HG02610 (cell line): ENCODE measurements at regions not wholly inside any gene's neighbourhood (a gene's known extent, or its start where the extent isn't known, plus 50 kb on each side); places are given as distances from the start of the nearest gene placed in this dataset.
"Not testable (repeated sequence)": the region's sequence is repeated elsewhere in the genome, so short reads cannot be mapped to it uniquely, and the experiment has no call there.

Experiments used
- ATAC-seq: cut with Tn5 transposase; IDR thresholded peaks from one replicate; pipeline ENCODE4 v1.9.1; 2021; ENCODE audit warnings: mild to moderate bottlenecking, moderate library complexity; ENCODE audit not compliant: unreplicated experiment

DNA sequence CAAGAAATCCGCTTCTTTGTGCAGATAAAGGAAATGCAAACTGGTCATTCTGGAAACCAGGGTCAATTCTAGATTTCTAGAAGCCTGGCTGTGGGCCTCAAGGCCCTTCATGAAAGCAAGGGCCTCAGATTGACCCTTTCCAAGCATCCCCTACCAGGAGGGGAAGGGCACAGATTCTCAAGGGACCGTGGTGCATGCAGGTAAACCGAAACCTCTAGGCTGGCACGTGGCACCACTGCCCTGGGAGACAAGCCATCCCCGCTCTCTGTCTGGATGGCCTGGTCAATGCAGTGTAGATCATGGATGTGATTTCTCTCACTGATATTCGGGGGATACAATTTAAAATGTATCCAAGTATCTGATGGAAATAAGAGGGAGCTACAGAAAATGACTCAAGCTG lies 69.4 kb downstream of the TOMM20 start:
- ATAC-seq, result no peak

DNA sequence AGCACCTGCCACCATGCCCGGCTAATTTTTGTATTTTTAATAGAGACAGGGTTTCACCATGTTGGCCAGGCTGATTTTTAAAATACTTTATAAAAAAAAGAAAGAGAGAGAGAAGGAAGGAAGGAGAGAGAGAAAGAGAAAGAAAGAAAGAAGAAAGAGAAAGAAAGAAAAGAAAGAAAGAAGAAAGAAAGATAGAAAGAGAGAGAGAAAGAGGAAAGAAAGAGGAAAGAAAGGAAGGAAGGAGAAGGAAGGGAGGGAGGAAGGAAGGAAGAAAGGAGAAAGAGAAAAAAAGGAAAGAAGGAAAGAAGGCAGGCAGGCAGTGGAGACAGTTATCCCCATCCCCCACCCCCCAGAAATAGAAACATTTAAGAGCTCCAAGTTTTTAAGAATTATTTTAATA lies 69.9 kb downstream of the TOMM20 start:
- no peak for ATAC-seq

DNA sequence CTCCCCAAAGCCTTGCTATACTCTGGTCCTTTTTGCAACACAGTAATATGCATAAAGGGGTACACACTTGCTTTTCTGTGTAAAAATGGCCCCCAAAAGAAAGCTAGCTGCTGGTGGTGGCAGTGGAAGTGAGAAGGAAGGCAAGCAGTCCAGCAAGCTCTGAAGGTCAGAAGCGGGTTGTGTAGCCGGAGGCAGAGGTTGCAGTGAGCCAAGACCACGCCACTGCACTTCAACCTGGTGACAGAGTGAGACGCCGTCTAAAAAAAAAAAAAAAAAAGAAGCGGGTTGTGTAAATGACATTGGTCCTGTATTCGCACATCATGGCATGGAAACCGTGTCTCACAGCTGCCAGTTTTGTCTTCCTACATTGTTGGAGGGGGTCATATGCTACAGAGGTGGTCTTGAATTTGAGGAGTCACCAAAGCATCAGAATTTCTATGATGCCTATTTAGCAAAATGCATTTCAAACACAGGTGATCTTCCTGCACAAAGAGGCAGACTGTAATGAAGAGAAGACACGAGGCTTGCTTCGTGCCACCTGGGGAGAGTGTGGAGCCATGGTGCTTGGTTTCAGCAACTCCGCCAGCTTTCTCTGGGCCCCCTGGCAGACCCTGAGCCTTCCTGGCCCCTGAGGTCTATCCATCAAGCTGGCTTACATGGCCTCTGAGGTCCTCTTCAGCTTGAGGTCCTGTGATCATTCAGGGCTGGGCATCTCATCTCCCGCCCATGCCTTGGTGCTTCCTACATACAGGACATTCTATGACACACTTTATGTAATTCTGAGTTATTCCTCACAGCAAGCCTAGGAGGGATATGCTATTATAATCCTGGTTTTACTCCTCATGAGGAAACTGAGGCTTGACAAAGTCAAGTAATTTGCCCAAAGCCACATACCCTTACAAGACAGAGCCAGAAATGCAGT lies 71.0 kb downstream of the TOMM20 start:
- ATAC-seq, result no peak

DNA sequence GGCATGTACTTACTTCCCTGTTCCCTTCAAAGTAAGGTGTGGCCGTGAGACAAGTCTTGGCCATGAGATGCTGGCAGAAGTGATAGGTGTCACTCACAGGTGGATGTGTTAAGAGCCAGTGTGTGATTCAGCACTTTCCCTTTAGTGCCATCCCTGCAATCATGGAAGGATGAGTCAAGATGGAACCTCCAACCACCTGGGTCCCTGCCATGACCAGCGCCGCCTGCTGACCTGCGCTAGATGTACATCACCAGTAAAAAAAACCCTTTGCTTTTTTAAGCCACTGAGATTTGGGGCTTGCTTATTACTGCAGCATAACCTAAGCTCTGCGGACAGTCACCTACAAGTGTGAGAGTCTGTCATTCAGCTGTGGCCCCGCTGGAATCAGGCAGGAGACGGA lies 71.7 kb downstream of the TOMM20 start:
- ATAC-seq, result no peak

DNA sequence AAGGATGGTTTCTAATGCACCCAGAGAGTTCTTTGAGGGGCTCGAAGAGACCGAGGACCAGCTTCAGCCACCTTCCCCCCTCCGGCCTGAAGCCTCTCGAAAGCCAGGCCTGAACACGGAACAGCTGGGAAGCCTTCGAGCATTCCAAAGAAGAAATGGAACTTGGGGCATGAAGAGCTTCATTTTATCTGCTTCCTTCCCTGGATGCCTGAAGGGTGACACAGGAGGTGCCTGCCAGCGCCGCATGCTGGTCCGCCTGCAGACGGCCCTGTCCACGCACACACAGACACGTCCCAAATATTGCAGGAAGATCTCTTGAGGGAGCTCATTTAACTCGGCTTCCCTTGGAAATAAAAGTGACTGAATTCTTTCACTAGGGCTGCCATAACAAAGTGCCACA lies 73.7 kb downstream of the TOMM20 start:
- ATAC-seq, result no peak

DNA sequence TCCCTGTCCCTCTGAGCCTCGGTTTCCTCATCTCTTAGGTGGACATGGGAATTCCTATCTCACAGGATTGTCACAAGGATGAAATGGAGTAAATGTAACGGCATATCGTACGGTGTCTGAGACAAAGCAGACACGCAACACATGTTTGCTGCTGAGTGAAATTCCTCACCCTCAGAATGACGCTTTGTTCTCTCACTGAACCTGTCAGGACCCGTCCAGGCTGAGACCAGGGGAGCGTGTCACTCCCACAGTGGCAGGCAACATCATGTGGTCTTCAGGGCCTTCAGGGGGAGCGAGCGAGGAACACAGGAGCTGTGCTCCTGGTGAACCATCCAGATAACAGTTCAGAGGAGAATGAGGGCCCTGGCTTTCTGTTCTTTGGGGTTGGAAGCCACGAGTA lies 74.2 kb downstream of the TOMM20 start:
- ATAC-seq, result no peak

DNA sequence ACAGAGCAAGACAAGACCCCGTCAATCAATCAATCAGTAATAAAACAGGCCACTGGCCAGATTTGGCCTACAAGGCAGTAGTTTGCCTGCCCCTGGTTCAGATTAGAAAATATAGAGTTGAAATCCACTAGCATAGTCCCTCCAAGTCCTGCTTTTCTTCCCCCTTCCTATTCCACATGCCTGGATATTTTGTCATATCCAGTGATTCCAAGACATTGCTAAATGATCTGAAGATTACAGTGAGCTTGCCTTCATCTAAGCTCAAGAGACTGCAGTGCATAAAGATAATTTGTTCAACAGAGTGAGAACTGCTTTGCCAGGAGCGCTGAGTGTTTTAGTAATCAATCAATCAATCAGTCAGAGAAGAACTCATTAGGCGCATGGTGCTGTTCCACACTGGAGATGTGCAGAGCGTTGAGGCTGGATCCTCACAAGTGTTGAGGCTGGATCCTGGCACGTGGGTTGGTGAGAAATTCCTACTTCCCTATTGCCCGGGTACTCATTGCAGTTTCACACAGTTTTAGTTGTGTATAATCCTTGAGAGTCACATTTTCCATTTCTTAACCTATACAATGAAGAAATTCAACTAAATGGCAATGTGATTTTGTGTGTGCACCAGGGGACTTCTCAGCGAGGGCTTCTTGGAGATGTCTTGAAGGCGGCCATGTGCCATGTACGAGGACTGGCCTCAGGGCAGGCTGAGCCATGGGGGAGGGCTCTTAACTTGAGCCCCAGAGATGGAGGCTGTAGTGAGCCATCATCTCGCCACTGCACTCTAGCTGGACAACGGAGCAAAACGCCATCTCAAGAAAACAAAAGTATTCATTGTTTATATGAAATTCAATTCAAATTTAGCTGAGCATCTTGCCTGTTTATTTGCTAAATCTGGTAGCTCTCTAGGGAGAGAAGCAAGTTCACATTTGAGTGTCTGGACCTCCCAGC lies 76.3 kb downstream of the TOMM20 start:
- no peak for ATAC-seq

DNA sequence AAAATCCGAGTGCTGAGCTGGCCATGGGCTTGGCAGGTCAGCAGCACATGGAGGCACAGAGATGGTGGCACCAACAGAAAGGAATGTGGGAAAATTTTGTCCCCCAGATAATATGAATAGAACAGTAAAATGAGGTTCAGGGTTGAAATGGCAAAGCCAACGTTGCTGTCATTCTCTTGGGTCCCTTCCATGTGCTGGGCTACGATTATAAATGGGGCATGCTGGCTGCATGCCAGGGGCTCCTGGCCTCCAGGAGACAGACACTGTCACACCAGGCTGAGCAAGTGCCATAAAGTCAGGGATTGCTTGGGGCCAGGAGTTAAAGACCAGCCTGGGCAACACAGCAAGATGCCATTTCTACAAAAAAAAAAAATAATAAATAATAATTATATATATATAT lies 77.1 kb downstream of the TOMM20 start:
- no peak for ATAC-seq

DNA sequence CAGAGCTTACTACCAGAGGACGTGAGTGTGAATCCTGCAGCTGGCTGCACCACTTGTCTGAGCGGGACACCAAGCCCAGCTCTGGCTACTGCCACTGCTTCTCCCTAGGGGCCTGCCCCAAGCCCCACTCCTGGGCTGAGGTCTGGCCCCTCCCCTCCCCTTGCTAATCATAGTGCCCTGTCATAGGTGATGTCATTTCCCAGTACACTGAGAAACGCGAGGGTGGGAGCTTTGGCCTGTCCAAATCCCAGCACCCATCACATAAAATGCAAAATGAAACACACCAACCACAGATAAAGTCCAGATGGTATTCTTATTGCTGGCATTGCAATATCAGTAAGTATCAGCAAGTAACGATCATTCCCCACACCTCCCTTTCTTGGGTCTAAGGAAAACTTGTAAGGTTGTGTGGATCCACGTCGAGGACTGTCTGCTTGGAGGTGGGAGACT lies 77.7 kb downstream of the TOMM20 start:
- peak; percentile 49 for ATAC-seq

DNA sequence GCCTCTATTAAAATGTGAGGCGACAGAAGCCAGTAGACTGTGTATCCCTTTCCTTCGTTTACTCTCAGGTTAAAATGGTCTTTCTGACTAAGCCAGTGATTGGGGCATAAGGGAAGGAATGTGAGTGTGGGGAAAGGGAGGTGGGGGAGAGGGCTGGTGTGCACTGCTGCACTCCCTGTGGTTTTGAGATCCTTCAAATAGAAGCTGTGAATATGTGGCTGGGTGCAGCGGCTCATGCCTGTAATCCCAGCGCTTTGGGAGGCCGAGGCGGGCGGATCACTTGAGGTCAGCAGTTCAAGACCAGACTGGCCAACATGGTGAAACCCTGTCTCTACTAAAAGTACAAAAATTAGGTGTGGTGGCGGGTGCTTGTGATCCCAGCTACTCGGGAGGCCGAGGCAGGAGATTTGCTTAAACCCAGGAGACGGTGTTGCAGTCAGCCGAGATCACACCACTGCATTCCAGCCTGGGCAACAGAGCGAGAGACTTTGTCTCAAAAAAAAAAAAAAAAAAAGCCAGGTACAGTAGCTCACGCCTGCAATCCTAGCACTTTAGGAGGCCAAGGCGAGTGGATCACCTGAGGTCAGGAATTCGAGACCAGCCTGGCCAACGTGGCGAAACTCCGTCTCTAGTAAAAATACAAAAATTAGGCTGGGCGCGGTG lies 78.8 kb downstream of the TOMM20 start:
- not testable (repeated sequence) for ATAC-seq

DNA sequence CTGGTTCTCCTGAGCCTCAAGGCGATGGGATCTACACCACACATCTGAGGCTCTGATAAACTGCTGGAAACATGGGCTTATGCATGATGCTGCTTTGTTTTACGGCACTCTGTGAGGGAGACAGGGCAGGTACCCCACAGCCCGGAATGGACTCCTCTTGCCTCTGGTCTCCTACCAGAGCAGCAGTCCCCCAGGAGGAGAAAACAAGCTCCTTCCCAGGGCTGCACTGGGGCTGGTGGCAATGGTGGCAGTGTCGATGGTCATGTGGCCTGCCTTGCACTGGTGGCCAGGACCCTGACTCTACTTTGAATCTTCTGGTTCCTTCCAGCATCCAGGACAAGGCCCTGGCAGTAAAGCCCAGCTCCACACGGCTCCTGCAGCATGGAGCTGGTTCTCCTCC lies 79.4 kb downstream of the TOMM20 start:
- no peak for ATAC-seq

DNA sequence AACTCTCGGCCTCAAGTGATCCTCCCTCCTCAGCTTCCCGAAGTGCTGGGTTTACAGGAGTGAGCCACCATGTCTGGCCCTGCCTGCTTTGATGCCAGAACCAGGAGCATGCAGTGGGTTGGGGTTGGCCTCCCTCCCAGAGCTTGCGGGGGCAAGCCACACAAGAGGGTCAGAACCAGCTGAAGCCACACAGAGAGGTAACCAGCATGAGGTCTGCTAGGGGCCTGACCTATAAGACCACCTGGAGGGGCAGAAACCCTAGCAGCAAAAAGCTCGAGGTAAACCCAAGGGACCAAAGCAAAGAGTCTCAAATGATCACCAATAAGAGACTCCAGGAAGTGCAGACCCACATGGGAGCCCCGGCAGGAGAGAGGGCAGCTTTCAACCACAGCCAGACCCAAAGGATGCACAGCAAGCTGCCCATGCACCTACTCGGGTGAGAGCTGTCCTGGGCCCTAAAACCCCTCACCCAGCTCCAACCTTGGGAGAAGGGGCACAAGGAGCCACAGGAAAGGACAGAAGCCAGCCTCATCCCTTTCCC lies 81.2 kb downstream of the TOMM20 start:
- no peak for ATAC-seq

DNA sequence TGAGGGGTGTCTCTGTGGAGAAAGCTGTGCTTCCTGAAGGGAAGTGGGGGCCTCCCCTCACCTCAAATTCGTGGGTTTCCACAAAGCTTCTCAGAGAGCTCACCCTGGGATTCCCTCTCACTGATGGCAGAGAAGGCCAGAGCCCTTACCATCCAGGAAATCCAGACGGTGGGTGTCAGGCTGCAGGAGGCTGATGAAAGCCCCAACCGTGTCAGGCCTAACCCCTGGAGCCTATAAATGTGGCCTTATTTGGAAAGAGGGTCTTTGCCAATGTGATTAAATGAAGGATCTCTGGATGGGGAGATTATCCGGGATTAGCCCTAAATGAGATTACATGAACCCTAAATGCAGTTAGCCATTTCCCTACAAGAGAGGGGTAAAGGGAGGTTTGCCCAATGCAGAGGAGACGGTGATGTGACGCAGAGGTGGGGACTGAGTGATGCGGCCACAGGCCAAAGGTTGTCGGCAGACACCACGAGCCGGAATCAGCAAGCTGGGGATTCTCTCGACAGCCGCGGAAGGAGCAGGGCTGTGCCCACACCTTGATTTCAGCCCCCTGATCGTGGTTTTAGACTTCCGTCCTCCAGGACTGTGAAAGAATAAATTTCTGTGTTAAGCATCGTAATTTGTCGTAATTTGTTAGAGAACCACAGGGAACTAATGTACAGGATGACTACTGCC lies 82.6 kb downstream of the TOMM20 start:
- ATAC-seq, result no peak

DNA sequence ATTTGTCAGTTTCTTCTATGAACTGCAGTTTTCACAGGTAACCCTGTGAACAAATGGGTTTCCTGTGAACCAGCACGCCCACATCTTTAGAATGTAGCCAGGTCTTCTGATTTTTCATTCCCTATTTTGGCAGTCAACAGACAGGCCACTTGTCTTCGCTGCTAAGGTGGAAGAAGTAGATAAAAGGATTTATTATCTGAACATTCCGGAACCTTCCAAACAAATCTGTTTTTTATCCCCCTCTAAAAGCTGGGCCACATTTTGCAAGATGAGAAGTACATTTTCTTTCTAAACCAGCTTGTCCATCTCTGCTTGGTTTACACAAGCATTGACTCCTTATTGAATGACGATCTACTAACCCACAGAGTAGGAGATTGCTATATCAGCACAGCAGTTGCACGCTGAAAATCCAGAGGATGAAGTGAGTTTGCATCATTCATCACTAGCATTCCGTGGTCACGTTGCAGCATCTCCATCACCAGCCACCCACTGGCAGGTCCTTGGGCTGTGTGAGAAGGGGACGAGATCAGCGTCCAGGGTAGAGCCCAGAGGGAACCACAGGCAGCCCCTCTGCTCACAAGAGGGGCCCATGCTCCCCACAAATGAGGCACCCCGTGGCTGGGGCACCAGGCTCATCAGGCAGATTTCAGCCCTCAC lies 83.5 kb downstream of the TOMM20 start:
- no peak for ATAC-seq

DNA sequence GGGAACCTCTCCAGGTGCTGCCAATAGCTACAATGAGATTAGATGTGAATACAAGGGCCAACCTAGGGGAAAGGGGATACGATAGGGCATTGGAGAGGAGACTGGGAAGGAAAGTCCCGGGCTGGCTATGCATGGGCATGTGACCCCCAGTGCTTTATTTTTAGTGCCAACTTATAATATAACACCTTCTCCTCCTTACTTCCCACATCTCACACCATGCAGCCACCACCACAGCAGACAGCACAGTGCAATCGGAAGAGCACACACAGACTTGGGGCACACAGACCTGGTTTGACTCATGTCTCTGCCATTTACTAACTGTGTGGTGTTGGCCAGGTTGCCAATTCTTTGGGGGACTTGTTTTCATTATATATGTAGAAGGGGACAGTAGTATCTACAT lies 85.4 kb downstream of the TOMM20 start:
- no peak for ATAC-seq

DNA sequence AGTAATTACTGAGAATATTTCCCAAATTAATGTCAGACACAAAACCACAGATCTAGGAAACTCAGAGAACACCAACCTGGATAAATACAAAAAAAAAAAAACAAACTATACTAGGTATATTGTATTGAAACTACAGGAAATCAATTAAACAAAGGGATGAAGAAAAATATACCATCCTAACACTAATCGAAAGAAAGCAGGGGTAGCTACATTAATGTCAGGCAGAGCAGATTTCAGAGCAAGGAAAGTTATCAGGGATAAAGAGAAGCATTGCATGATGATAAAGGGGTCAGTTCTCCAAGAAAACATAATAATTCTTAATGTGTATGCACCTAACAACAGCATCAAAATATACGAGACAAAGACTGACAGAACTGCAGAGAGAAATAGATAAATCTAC lies 89.9 kb downstream of the TOMM20 start:
- no peak for ATAC-seq

DNA sequence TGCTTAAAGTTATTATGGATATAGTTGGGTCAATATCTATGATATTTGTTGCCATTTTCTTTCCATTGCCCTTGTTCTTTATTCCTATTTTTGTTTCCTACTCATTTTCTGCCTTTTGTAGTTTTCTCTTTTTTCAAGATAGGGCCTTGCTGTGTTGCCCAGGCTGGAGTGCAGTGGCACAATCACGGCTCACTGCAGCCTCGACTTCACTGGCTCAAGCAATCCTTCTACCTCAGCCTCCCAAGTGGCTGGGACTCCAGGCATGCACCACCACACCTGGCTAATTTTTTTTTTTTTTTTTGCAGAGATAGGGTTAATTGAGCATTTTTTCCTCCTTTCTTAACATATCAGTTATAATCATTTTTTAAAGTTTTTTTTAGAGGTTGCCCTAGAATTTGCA lies 92.7 kb downstream of the TOMM20 start:
- ATAC-seq, result no peak

DNA sequence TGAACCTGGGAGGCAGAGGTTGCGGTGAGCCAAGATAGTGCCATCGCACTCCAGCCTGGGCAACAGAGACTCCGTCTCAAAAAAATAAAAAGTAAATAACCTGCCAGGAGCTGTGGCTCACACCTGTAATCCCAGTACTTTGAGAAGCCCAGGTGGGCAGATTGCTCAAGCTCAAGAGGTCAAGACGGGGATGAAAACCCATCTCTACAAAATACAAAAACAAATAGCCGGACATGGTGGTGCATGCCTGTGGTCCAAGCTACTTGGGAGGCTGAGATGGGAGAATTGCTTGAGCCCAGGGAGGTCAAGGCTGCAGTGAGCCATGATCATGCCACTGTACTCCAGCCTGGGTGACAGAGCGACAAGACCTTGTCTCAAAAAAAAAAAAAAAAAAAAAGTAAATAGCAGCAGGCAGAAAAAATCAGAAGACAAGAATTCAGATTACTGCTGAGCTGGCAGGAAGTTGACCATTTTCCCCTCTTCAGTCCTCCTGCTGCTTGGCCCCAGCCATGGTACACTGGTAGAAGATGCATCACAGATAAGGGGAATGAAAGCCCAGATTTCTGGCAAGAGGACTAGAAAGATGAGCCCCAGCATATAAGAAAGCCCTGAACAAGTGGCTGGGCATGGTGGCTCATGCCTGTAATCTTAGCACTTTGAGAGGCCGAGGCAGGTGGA lies 97.6 kb downstream of the TOMM20 start:
- no peak for ATAC-seq

DNA sequence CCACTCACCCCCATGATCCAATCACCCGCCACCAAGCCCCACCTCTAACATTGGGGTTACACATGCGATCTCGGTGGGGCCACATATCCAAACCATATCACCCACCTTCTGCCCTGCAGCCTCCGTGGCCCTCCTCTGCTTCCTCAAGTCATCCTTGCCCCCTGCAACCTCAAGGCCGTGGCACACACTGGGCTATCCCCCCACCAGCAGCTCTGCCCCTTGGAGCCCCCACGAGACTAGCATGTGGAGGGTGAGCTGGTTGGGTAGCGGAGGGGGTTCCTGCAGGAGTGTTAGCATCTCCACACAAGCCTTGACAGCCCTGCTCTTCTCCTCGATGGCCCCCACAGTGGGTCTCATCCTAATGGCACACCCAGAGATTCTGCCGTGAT lies 100.8 kb downstream of the TOMM20 start:
- no peak for ATAC-seq
